Natural killer cell (primary cell): ENCODE measurements at regions not wholly inside any gene's neighbourhood (a gene's known extent, or its start where the extent isn't known, plus 50 kb on each side); places are given as distances from the start of the nearest gene placed in this dataset.

Source experiments
- ATAC-seq, 3 donors: fragments of 150-1000 bp in 2 of 3; fragments of 200-7000 bp in 1 of 3; cut with Tn5 transposase; 1 replicate in 1 of 3; 2 replicates in 2 of 3; pipeline ENCODE4 v1.10.0; 2021; ENCODE audit warnings: mild to moderate bottlenecking in 2 of 3, moderate library complexity in 2 of 3
- DNase-seq, 2 donors: peaks; one replicate each; pipeline versions ENCODE4 v3.0.0 to v3.0.0-alpha.2; 2013 to 2021; ENCODE audit warnings: mixed read lengths in 1 of 2
- H3K27ac ChIP-seq: one replicate; pipeline ENCODE4 v1.5.1; 2013; ENCODE audit warnings: mild to moderate bottlenecking, low read length
- H3K27me3 ChIP-seq: one replicate; pipeline ENCODE4 v1.6.1; 2013; ENCODE audit warnings: low read length; ENCODE audit not compliant: control insufficient read depth, insufficient read depth
- H3K36me3 ChIP-seq: one replicate; pipeline ENCODE4 v1.6.1; 2013; ENCODE audit warnings: low read length; ENCODE audit not compliant: control insufficient read depth, insufficient read depth
- H3K4me1 ChIP-seq: one replicate; pipeline ENCODE4 v1.6.1; 2013; ENCODE audit warnings: low read length; ENCODE audit not compliant: control insufficient read depth, insufficient read depth
- H3K4me3 ChIP-seq: one replicate; pipeline ENCODE4 v1.5.1; 2013; ENCODE audit warnings: low read length
- H3K9me3 ChIP-seq: one replicate; pipeline ENCODE4 v1.6.1; 2013; ENCODE audit warnings: low read length; ENCODE audit not compliant: control insufficient read depth, insufficient read depth
- H3K27ac Mint-ChIP-seq, 2 donors: one replicate each; pipeline ENCODE4 v1.8.0; 2022; ENCODE audit warnings: mild to moderate bottlenecking in 2 of 2, mixed read lengths in 2 of 2, moderate library complexity in 1 of 2
- H3K27me3 Mint-ChIP-seq, 2 donors: one replicate each; pipeline ENCODE4 v1.8.0; 2022; ENCODE audit warnings: low read depth in 2 of 2, mixed read lengths in 2 of 2
- H3K36me3 Mint-ChIP-seq: one replicate; pipeline ENCODE4 v1.8.0; 2022; ENCODE audit warnings: mixed read lengths
- H3K4me1 Mint-ChIP-seq, 2 donors: one replicate each; pipeline ENCODE4 v1.8.0; 2022; ENCODE audit warnings: mixed read lengths in 2 of 2
- H3K4me3 Mint-ChIP-seq: one replicate; pipeline ENCODE4 v1.8.0; 2022; ENCODE audit warnings: mild to moderate bottlenecking, moderate library complexity, mixed read lengths
- H3K9me3 Mint-ChIP-seq, 2 donors: one replicate each; pipeline ENCODE4 v1.8.0; 2022; ENCODE audit warnings: mixed read lengths in 2 of 2
- WGBS: methylation state at CpG from one replicate; pipeline ENCODE4 v1.1.7; 2013; ENCODE audit warnings: missing lambda C conversion rate; ENCODE audit not compliant: insufficient coverage; 5-methylcytosine and 5-hydroxymethylcytosine counted together
- intact Hi-C: fragments of 100-400 bp; cut with micrococcal nuclease; formaldehyde crosslinking; loops from one replicate; pipeline ENCODE4 v1.14.2; 2022
- TF ChIP-seq, protein P1 (sequence below): fragments of 200-600 bp; IDR thresholded peaks from one replicate; pipeline ENCODE4 v1.8.0; 2022; ENCODE audit warnings: antibody characterized with exemption

DNA sequence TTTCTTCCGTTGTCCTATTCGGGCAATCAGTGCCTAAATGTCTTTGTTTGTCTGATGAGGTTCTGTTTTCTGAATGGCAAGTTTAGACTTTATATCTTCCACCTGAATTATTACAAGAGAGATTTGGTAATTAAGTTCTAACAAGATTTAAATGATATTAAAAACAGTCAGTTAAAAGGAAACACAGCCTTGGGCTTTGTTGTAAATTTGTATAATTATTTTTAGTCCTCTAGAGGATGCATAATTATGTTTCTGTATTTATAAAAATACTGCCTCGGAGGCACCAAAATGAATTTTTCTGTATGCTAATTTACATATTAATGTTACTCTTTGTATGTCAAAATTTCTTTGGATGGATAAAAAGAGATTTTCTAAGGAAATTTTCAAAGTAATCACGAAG, 136.7 kb downstream of the CDCA7 start:
- TF ChIP-seq, protein P1, sequence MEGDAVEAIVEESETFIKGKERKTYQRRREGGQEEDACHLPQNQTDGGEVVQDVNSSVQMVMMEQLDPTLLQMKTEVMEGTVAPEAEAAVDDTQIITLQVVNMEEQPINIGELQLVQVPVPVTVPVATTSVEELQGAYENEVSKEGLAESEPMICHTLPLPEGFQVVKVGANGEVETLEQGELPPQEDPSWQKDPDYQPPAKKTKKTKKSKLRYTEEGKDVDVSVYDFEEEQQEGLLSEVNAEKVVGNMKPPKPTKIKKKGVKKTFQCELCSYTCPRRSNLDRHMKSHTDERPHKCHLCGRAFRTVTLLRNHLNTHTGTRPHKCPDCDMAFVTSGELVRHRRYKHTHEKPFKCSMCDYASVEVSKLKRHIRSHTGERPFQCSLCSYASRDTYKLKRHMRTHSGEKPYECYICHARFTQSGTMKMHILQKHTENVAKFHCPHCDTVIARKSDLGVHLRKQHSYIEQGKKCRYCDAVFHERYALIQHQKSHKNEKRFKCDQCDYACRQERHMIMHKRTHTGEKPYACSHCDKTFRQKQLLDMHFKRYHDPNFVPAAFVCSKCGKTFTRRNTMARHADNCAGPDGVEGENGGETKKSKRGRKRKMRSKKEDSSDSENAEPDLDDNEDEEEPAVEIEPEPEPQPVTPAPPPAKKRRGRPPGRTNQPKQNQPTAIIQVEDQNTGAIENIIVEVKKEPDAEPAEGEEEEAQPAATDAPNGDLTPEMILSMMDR: no peak
- H3K27me3 Mint-ChIP-seq: peaks cover 4 to 25% of the 10 kb centered on the region in 2 donors

DNA sequence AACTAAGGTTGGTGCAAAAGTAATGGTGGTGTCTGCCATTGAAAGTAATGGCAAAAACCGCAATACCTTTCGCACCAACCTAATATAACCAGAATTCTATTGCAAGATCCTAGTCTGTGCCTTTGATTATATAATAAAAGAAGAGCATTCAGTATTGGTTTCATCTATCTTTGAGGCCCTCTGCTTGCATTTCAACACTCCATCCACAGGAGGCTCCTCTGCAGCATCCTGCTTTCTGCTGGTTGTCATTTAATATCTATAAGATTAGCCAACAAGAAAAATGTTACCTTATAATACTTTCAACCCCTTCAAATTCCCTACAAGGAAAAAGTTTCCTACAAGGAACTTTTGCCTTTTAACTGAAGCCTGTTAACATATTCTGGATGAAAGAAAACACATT, 139.2 kb downstream of the CDCA7 start:
- Histone ChIP-seq H3K27ac (no peak overlapping the region), H3K9me3 (no peaks in the 10 kb centered on the region), H3K4me1 (no peaks in the 10 kb centered on the region), H3K27me3 (no peaks in the 10 kb centered on the region), H3K4me3 (no peak overlapping the region), H3K36me3 (no peaks in the 10 kb centered on the region)
- DNase-seq (no peak), ATAC-seq (no peak)
- H3K36me3 Mint-ChIP-seq: no peaks in the 10 kb centered on the region
- TF ChIP-seq, protein P1: no peak
- H3K4me1 Mint-ChIP-seq: no peaks in the 10 kb centered on the region
- no CpG with 5 or more reads among the region's 2 CpGs for WGBS
- H3K27ac Mint-ChIP-seq: no peak overlapping the region
- H3K9me3 Mint-ChIP-seq: no peaks in the 10 kb centered on the region
- peaks cover 4 to 13% of the 10 kb centered on the region in 2 donors for H3K27me3 Mint-ChIP-seq
- intact Hi-C loops: no loop called here
- H3K4me3 Mint-ChIP-seq: no peak overlapping the region

More for the DNA sequence above, 136.7 kb downstream of the CDCA7 start:
- no peak overlapping the region for H3K27ac Mint-ChIP-seq
- H3K36me3 Mint-ChIP-seq: no peaks in the 10 kb centered on the region
- 93% methylated on average over 3 of the region's 4 CpGs for WGBS
- no peak overlapping the region for H3K4me3 Mint-ChIP-seq
- no peak overlapping the region for H3K27ac ChIP-seq
- no peak overlapping the region for H3K4me3 ChIP-seq
- ATAC-seq (no peak), DNase-seq (no peak)
- no peaks in the 10 kb centered on the region for H3K27me3 ChIP-seq
- no peaks in the 10 kb centered on the region for H3K36me3 ChIP-seq
- intact Hi-C loops: no loop called here
- no peaks in the 10 kb centered on the region for H3K9me3 ChIP-seq
- H3K9me3 Mint-ChIP-seq: no peaks in the 10 kb centered on the region
- H3K4me1 ChIP-seq: no peaks in the 10 kb centered on the region
- H3K4me1 Mint-ChIP-seq: no peaks in the 10 kb centered on the region

DNA sequence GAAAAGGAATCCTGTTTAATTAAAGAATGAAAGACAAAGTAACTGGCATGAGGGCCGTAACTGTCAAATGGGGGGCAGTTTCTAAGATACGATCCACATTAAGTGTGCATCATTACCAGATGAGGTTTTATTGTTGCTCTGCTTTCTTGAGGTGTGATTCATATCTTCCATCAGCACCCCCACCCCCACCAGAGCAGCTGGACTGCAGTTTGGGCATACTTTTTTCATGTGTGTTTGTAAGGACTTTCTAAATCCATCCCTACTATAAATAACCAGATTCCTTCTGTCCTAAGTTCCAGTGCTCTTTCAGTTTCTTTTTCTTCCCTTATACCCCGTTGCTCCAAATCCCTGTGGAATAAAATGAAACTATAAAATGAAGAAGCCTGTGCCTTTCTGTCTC, 142.1 kb downstream of the CDCA7 start:
- intact Hi-C loops: no loop called here
- Mint-ChIP-seq H3K4me1 (no peaks in the 10 kb centered on the region), H3K4me3 (no peak overlapping the region), H3K9me3 (peaks cover 0 to 2% of the 10 kb centered on the region in 2 donors), H3K27ac (no peak overlapping the region), H3K36me3 (no peaks in the 10 kb centered on the region), H3K27me3 (peaks cover 0 to 4% of the 10 kb centered on the region in 2 donors)
- no peak overlapping the region for H3K4me3 ChIP-seq
- H3K27me3 ChIP-seq: no peaks in the 10 kb centered on the region
- no peaks in the 10 kb centered on the region for H3K9me3 ChIP-seq
- 92% methylated on average over 2 of the region's 3 CpGs for WGBS
- TF ChIP-seq, protein P1: no peak
- DNase-seq (no peak), ATAC-seq (no peak)
- no peaks in the 10 kb centered on the region for H3K4me1 ChIP-seq
- H3K36me3 ChIP-seq: no peaks in the 10 kb centered on the region
- H3K27ac ChIP-seq: no peak overlapping the region

DNA sequence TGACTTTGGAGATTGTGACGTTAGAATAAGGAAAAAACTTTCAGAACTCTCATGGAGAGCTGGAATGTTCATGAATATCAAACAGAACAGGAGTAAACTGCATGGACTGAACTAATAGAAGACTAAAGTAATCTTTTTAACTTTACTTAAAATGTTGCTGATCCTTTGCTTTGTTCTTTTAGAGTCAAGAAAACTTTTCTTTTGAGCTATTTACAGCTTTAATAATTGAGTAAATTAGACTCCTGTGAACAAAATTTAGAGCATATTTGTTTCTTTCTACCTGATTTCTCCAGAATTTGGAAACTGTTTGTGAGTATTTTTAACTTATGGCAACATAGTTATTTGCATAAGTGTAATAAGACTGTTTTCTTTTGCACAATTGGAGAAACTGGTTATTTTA, 146.3 kb downstream of the CDCA7 start:
- Histone ChIP-seq H3K4me1 (no peaks in the 10 kb centered on the region), H3K27ac (no peak overlapping the region), H3K36me3 (no peaks in the 10 kb centered on the region), H3K4me3 (no peak overlapping the region), H3K27me3 (no peaks in the 10 kb centered on the region), H3K9me3 (no peaks in the 10 kb centered on the region)
- Mint-ChIP-seq H3K36me3 (no peaks in the 10 kb centered on the region), H3K9me3 (peaks cover 2% of the 10 kb centered on the region in 2 donors), H3K27me3 (peaks cover 4 to 7% of the 10 kb centered on the region in 2 donors), H3K4me1 (no peaks in the 10 kb centered on the region), H3K4me3 (no peak overlapping the region), H3K27ac (no peak overlapping the region)
- TF ChIP-seq, protein P1: no peak
- intact Hi-C loops: no loop called here
- ATAC-seq (no peak), DNase-seq (no peak)
- 100% methylated on average over 1 of the region's 1 CpG for WGBS
